ENCODE measurements at regions not wholly inside any gene's neighbourhood (a gene's known extent, or its start where the extent isn't known, plus 50 kb on each side); places are given as distances from the start of the nearest gene placed in this dataset.

- H3K23me2 ChIP-seq (ENCODE audit: insufficient read length, low read depth, low read length, poor library complexity, severe bottlenecking), result no peaks in the 10 kb centered on the region
- H3K23ac ChIP-seq (ENCODE audit: insufficient read length, low read depth, low read length), result no peak overlapping the region
- H3K9ac ChIP-seq (ENCODE audit: extremely low read depth, insufficient read length, low read length), result no peak overlapping the region
- H3K4ac ChIP-seq (ENCODE audit: low read depth, low read length), result no peak overlapping the region
- no peaks in the 10 kb centered on the region for H3K9me3 ChIP-seq (ENCODE audit: control insufficient read depth, low read depth, low read length)
- H2AK5ac ChIP-seq (ENCODE audit: insufficient read length, low read length), result no peak overlapping the region
- no peak overlapping the region for H3K4me2 ChIP-seq (ENCODE audit: insufficient read depth, insufficient read length, low read length)
- no peaks in the 10 kb centered on the region for H4K20me1 ChIP-seq (ENCODE audit: control insufficient read depth, insufficient read depth, insufficient read length)
- H4K5ac ChIP-seq (ENCODE audit: insufficient read length, low read depth, low read length), result no peak overlapping the region
- H3K9me3 Mint-ChIP-seq, result no peaks in the 10 kb centered on the region
- H3K4me1 Mint-ChIP-seq, result peaks cover 2% of the 10 kb centered on the region in 2 experiments; a peak in 3 of 4 replicates
- 0 out of 7 replicates have a peak overlapping the region, but pooled peaks of 1 of the 3 experiments have one; percentile 3 for H3K27ac Mint-ChIP-seq
- H3K18ac ChIP-seq (ENCODE audit: insufficient read length, low read depth, low read length), result no peak overlapping the region
- H2BK120ac ChIP-seq (ENCODE audit: low read depth, low read length, poor library complexity, severe bottlenecking), result no peak overlapping the region
- H3K14ac ChIP-seq (ENCODE audit: insufficient read depth, low read length), result no peak overlapping the region
- no peak overlapping the region for H3K27ac ChIP-seq (ENCODE audit: insufficient read length, low read depth, low read length)
- H4K8ac ChIP-seq (replicated peaks; ENCODE audit: insufficient read length, low read depth, low read length), result no peak overlapping the region
- no peaks in the 10 kb centered on the region for H3K79me1 ChIP-seq (ENCODE audit: insufficient read depth, low read depth, low read length, poor library complexity, severe bottlenecking)
- H2BK12ac ChIP-seq (ENCODE audit: insufficient read length, low read depth, low read length), result no peak overlapping the region
- H3K4me3 Mint-ChIP-seq, result no peak overlapping the region
- H3K27me3 ChIP-seq (ENCODE audit: insufficient read depth, low read length), result no peaks in the 10 kb centered on the region
- no peak overlapping the region for H2BK5ac ChIP-seq (ENCODE audit: insufficient read length, low read length)
- TF ChIP-seq, protein P1, sequence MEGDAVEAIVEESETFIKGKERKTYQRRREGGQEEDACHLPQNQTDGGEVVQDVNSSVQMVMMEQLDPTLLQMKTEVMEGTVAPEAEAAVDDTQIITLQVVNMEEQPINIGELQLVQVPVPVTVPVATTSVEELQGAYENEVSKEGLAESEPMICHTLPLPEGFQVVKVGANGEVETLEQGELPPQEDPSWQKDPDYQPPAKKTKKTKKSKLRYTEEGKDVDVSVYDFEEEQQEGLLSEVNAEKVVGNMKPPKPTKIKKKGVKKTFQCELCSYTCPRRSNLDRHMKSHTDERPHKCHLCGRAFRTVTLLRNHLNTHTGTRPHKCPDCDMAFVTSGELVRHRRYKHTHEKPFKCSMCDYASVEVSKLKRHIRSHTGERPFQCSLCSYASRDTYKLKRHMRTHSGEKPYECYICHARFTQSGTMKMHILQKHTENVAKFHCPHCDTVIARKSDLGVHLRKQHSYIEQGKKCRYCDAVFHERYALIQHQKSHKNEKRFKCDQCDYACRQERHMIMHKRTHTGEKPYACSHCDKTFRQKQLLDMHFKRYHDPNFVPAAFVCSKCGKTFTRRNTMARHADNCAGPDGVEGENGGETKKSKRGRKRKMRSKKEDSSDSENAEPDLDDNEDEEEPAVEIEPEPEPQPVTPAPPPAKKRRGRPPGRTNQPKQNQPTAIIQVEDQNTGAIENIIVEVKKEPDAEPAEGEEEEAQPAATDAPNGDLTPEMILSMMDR (conservative IDR thresholded peaks at IDR 0.05), result no peak
- H3K4me1 ChIP-seq (ENCODE audit: insufficient read depth, low read length), result no peaks in the 10 kb centered on the region
- DNase-seq, result no peak
- 0 out of 7 replicates have a peak, but pooled peaks cover 0 to 2% (median 0%) of the 10 kb centered on the region in 3 experiments for H3K36me3 Mint-ChIP-seq (ENCODE audit: insufficient read depth in 1 of 3, low read depth in 3 of 3)
- no peaks in the 10 kb centered on the region for H3K79me2 ChIP-seq (ENCODE audit: insufficient read depth, low read length)
- H3K56ac ChIP-seq (ENCODE audit: insufficient read length, low read depth, low read length), result no peak overlapping the region
- H2BK20ac ChIP-seq (ENCODE audit: low read depth, low read length, poor library complexity, severe bottlenecking), result no peak overlapping the region
- H3T11ph ChIP-seq (ENCODE audit: low read length), result no peak overlapping the region
- no peak overlapping the region for H2AFZ ChIP-seq (ENCODE audit: low read length)
- no peaks in the 10 kb centered on the region for H3K27me3 Mint-ChIP-seq (ENCODE audit: low read depth)
- no peak overlapping the region for H4K91ac ChIP-seq (ENCODE audit: insufficient read length, low read depth, low read length)
- no peak overlapping the region for H2BK15ac ChIP-seq (ENCODE audit: low read depth, low read length)
- no CpG with 5 or more reads among the region's 2 CpGs for WGBS (ENCODE audit: extremely low coverage, insufficient read length, low lambda C conversion rate)
These were observed 327.0 kb upstream of the SLITRK5 start for GRCh38 chr13:87344176-87344575.

Data from H9 (cell line).